GM18519 (cell line): ENCODE measurements at regions not wholly inside any gene's neighbourhood (a gene's known extent, or its start where the extent isn't known, plus 50 kb on each side); places are given as distances from the start of the nearest gene placed in this dataset.

Experiments used
- ATAC-seq: cut with Tn5 transposase; IDR thresholded peaks from one replicate; pipeline ENCODE4 v1.9.1; 2021; ENCODE audit warnings: mild to moderate bottlenecking, moderate library complexity; ENCODE audit not compliant: unreplicated experiment, low FRiP score

- no peak for ATAC-seq
These were observed 744.7 kb upstream of the CXADR start for GRCh38 chr21:16768096-16768495.

DNA sequence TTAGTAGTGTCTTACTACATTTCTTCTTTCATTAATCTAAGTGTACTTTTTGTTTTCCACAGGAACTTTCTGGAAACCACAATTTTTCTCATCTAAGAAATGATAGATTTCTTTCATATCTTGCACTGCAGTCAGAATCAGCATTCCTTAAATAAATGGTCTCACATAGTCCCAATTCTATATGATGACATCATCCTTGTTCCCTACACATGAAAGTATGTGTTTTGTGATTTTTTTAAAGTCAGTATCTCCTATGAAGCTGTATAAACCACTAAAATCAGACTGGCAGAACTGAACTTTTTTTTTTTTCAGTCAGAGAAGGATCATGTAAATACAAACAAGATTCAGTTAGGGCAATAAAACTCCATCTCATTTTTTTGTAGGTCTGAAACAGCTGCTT is 742.6 kb upstream of the CXADR start:
- ATAC-seq: no peak

DNA sequence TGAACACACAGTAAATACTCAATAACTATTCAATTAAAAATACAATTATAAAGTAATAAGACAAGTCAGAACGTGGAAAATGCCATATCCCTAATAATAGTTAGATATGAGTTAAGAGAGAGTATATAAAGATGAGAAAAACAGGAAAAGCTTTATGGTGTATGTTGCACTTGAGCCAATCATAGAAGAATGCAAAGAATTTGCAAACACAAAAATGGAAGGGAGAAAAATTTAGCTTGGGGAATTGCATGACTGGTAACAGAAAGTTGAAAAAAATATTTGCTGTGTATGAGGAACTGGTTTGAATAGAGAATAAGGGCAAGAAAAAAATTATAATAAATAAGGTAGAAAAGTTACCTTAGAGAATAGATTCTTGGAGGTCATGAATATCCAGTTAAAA is 739.6 kb upstream of the CXADR start:
- no peak for ATAC-seq

- no peak for ATAC-seq
These were observed 737.8 kb upstream of the CXADR start for GRCh38 chr21:16775076-16775475.

DNA sequence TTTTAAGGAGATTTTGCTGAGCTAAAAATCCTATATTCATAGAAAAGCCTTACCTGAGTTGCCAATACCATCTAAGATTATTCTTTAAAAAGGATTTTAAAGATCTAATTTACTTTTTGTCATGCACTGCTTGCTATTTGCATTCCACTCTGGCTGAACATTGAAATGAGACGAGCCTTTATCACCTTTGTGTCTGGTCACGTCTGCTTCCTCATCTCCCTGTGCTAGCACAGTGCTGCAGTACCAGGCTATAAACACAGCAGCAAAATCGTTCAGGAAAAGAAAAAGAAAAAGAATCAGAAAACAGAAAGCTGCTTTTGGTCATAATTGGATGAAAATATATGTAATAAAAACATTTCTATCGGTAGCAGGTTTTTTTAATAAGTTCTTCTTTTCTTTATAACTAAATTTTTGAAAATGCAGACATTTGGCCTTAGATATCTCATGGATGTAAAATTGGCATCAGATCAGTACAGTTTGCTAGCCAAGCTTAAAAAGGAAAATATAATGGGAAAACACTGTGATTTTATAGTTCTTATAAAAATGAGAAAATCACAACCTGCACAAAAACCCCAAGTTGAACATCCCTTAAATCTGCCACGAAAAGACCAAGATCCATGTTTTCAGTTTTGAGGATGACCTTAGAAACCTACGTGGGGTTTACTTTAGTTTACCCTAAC is 735.7 kb upstream of the CXADR start:
- no peak for ATAC-seq

DNA sequence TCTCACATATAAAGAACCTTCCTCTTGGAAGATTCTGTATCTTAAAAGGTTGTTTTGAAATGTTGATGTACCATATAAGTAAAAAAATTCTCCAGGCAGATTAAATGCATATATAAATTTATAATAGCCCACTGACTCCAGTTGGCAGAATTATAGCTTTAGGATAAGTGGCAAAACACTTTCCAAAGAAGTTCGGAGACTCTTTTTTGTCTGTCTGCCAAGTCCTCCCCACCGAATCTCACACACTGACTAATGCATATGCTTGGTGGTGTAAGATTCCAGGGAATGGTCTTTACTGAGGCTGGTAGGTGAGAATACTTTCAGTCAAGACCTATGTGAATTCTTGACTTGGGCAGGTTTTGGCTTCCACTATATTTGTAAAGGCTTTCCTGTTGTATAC is 724.3 kb upstream of the CXADR start:
- ATAC-seq: no peak

DNA sequence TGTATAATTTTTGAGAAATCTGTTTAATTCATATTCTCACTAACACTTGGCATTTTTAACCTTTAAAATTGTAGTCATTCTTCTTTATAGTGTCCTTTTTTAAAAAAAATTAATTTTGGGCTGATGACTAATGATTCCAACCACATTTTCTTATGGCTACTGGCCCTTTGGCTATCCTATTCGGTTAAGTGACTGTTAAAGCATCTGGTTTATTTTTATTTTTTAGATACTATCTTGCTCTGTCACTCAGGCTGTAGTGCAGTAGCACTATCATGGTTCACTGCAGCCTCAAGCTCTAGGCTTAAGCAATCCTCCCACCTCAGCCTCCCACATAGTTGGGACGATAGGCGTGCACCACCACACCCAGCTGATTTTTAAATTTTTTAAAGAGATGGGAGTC is 723.2 kb upstream of the CXADR start:
- no peak for ATAC-seq

GRCh38 chr21:16792101-16792500 is 720.7 kb upstream of the CXADR start:
- ATAC-seq: no peak

- no peak for ATAC-seq
These were observed 717.9 kb upstream of the CXADR start for GRCh38 chr21:16794950-16795349.

GRCh38 chr21:16796776-16797175 is 716.1 kb upstream of the CXADR start:
- no peak for ATAC-seq

DNA sequence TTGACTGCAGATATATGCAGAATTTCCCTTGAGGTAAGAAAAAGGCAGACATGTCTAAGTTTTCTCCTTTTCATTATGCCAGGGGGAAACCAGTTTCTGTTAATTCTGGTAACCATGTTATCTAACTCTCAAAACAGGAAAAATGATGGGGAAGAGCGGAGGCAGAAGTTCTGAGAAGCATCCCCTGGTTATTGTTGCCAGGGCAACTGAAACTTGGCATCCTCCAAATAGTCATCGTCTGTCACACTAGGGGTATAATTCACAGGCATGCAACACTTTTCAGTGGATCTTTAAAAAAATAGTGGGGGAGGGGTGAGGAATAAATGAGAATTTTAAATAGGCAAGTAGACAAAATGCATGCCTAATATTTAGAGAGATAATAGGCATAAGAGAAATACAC is 715.3 kb upstream of the CXADR start:
- no peak for ATAC-seq

DNA sequence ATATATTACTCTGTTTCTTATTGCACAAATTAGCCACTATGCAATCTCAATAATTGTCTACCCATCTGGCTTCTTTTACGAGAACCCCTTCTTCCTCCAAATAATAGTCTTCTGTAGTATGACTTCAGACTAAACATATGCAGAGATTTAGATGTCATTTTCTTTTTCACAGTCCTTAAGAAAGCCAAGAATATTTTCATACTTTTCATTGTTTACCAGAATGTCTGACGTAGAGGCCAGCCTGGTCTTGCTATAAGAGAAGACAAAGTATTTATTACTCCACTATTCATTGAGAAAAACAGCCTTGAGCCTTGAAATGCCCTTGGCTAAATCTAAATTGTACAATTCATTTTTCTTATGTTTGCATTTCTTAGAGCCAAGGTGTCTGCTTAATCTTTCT is 714.9 kb upstream of the CXADR start:
- no peak for ATAC-seq

- no peak for ATAC-seq
These were observed 712.1 kb upstream of the CXADR start for GRCh38 chr21:16800536-16801275.

DNA sequence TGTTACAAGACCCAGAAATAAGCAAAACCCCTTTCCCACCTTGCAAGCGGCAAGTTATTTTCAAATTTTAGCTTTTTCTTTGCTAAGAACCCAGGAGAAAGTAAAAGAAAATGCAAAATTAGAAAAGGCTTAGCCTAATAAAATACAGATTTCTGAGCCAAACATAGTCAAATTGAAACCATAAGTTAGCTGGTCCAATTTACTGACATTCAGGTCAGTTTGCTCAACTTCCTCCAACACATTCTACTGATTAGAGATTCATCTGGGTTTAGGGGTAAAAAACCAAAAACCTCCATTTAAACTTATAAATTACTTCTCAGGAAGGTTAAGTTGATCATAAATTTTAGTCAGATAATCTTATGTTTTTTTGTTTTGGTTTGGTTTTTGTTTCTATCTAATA is 701.8 kb upstream of the CXADR start:
- no peak for ATAC-seq

GRCh38 chr21:16811970-16812369 is 700.9 kb upstream of the CXADR start:
- ATAC-seq: no peak

DNA sequence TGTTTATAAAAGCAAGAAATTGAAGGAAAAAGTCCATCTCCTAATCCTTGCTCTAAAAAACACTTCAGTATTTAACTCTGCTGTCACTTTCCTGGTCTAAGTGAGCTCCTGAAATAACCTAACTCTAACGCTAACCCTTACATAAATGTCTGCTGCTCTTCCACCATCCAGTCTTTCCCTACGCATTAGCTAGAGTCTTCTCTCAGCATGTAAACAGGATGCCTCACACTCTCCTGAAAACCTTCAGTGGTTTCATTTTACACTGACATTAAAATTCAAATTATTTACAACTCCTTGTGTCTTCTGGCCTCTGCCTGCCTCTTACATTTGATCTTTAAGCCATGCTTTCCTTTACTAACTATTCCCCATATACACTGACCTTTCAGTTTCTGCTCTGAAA is 697.6 kb upstream of the CXADR start:
- no peak for ATAC-seq

DNA sequence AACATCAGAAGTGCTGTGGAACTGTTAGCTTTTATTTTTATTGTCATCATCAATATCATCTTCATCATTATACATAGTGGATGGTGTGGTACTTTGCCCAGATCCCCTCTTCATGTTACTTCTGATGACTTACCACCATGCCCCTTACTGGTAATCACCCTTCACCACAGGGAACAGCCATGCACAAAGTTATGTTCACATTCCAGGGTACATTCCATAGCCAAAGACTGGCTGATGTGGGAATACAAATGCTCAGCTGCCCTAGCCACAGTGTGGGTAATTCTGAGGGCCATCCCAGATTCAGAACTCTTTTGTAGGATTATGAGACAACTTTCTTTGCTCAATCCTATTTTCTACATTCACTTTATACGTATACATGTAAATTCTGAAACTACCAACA is 691.3 kb upstream of the CXADR start:
- no peak for ATAC-seq

- no peak for ATAC-seq
These were observed 683.3 kb upstream of the CXADR start for GRCh38 chr21:16829532-16829931.

DNA sequence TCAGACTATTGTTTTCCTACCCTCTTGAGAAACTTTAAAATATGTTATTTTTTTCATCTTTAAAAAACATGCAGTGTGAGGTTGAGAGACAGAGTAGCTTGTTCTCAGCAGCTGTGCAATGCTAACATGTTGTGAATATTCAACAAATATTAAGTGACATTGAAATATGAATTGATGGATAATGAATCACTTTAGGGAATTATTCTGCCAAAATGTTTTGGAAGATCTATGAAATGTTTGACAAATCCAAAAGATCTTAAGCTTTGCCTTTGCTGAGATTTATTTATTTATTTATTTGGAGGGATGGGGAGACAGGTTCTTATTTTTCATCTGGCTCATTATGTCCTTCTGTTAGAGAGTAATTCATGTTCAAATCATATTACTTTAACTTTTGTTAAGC is 680.1 kb upstream of the CXADR start:
- no peak for ATAC-seq

- no peak for ATAC-seq
These were observed 678.1 kb upstream of the CXADR start for GRCh38 chr21:16834791-16835190.

GRCh38 chr21:16837321-16837720 is 675.5 kb upstream of the CXADR start:
- no peak for ATAC-seq

- no peak for ATAC-seq
These were observed 675.1 kb upstream of the CXADR start for GRCh38 chr21:16837721-16838120.
